GM21723 (cell line): ENCODE measurements at regions not wholly inside any gene's neighbourhood (a gene's known extent, or its start where the extent isn't known, plus 50 kb on each side); places are given as distances from the start of the nearest gene placed in this dataset.

Experiments
- ATAC-seq: cut with Tn5 transposase; IDR thresholded peaks from one replicate; pipeline ENCODE4 v1.9.1; 2021; ENCODE audit warnings: mild to moderate bottlenecking, moderate library complexity; ENCODE audit not compliant: unreplicated experiment

DNA sequence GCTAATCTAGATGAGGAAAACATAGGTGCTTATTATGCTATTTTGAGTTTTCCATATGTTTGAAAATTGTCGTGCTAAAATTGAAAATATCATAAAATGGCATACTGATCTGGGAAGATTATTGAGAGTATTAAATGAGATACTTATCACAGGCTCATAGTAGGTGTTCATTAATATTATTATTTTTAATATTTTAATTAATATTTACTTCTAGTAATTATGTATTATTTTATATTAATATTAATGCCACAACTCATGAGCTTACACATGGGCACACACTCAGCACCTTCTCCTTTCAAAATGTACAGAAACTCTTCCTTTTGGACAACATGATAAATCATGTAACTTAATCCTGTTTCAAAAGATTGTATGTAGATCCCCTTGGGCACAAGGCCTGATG lies 223.6 kb downstream of the RAB28 start:
- no peak for ATAC-seq

DNA sequence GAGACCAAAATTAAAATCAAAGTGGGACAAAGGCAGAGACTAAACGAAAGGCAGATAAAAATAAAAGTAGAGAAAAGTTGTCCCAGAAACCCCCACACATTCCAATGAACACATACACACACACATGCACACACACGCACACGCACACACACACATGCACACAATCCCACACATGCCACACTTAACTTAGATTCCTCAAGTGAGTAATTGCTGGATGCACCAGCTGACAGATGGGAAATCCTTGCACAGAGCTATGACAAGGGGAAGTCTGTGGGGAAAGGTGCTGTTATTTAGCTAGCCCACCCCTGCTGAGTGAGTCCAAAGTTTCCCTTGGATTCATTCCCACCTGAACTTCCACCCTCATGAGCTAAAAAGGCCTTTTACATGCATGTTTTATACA lies 233.9 kb downstream of the RAB28 start:
- ATAC-seq, result no peak

DNA sequence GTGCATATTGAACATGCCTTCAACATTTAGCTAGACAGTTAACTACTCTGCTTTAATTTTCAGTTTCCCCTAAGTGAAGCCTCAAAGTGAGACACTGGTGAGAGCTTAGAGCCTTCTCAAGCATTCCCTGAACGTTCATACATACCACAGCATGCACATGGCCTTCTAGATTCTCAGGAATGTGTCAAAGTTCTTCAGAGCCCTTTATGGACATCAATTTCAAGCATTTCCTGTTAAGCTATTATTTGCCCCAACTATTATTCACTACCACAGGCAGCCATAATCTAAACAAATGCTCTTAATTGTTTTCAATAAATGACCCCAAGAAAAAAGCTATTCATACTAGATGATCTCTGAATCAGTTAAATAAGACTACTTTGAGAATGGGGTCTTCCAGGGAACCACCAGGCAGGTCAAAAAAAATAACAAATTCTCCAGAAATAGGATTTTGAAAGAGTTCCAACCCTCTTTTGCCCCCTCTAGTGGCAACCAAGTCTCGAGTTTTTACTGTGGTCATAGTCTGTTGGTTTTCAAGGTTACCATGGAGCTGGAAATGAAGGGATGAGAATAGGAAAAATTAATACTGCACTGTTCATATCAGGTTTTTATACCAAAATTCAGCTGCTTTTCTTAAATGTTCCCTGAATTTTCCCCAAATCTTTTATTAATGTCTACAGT lies 235.4 kb downstream of the RAB28 start:
- ATAC-seq, result no peak

DNA sequence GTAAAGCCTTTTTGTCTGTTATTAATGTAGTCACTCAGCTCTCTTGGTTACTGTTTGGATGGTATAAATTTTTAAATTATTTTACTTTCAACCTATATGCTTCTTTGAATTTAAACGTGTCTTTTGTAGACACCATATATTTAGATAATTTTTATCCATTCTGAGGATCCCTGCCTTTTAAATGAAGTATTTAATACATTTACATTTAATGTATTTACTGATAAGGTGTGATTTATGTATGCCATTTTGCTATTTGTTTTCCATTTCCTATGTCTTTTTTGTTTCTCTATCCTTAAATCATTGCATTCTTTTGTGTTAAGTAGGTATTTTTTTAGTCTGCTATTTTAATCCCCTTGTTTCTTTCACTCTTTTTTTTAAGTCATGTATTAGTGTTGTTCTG lies 238.0 kb downstream of the RAB28 start:
- no peak for ATAC-seq

DNA sequence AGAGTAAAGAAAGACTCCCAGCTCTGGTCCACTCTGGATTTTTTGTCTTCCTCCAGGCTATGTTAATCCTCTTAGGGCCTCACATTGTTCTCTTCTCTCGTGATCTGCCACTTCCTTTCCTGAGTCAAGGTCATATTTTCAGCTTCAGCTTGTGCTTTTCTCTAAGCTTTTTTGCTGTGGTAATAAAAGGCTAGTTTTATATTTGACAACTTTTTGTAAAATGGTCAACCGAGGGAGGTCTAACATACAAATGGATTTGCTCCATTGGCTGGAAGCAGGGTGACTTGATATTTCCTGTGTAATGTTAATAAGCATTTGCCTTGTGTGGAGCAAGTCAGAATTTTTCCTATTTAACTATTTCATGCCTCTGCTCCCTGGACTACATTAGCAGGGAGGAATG lies 239.7 kb downstream of the RAB28 start:
- ATAC-seq, result no peak

DNA sequence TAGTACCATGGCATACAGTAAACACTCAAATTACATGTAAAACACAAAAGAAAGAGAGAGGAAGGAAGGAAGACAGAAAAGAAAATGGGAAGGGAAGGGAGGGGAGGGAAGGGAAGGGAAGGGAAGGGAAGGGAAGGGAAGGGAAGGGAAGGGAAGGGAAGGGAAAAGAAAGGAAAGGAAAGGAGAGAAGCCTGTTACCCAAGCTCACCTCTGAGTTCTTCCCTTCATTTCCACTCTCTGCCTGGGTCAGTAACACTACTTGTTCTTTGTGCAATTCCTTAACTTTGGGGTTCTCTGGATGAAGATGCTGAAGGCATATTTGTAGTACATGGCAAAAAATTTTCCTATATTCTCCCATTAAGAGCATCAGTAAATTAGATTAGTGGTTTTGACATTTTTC lies 241.0 kb downstream of the RAB28 start:
- no peak for ATAC-seq

DNA sequence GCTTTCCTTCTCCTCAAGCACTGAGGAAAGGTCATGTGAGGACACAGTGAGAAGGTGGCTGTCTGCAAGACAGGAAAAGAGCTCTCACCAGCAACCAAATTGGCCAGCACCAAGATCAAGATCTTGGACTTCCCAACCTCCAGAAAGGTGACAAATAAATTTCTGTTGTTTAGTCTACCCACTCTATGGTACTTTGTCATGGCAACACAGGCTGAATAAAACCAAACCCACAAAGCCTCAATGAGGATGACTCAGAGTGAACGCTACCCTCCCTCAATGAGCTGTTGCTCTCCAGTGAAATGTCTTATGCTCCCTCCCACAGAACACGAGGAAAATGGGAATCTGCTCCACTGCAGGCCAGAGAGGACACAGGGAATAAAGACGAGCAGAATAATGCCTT lies 244.1 kb downstream of the RAB28 start:
- ATAC-seq, result no peak

DNA sequence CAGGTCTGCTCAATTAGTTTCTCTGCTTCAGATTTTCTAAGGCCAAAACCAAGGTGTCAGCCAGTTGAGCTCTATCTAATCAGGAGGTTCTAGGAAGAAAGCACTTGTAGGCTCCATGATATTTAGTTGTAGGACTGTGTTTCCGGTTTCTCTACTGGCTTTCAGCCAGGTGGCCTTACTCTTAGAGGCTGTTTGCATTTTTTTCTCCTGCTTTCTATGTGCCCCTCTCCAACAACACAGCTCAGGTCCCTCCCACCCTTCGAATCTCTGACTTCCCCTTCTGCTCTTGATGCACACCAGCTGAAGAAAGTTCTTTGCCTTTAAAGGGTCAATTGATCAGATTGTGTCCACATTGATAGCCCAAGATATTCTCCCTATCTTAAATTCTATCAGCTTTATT lies 245.2 kb downstream of the RAB28 start:
- no peak for ATAC-seq

DNA sequence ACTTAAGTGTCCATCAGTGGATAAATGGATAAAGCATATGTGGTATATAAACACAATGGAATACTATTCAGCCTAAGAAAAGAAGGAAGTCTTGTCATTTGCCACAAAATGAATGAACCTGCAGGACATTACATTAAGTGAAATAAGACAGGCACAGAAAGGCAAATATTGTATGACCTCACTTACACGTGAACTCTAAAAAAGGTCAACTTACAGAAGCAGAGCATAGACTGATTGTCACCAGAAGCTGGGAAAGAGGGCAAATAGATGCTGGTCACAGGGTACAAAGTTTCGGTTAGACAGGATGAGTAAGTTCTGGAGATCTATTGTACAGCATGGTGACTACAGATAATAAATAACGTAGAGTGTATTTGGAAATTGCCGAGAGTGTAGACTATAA lies 247.7 kb downstream of the RAB28 start:
- no peak for ATAC-seq

DNA sequence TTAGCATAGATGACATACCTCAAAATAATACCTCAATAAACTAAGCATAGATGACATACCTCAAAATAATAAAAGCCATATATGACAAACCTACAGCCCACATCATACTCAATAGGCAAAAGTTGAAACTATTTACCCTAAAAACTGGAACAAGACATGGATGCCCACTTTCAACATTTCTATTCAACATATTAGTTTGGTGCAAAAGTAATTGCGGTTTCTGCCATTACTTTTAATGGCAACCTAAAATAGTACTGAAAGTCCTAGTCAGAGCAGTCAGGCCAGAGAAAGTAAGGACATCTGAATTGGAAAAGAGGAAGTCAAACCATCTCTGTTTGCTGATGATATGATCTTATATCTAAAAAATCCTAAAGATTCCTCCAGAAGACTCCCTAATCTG lies 250.4 kb downstream of the RAB28 start:
- no peak for ATAC-seq

DNA sequence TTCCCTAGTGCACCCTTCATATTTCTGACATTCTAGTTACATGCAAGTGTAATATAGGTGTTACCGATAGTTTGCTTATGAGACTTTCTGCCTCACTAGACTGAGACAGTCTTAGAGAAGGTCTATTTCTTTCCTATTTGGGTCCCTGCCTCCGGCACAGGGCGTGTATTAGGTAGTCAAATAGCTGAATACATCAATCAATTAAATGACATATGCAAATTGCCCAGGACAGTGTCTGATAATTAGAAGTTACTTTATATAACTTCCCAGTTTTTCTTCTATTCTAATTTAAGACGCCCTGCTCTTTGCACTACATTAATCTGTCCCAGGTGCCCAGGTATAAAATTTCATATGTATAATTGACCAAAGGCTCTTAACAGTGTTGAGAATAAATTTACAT lies 264.2 kb downstream of the RAB28 start:
- ATAC-seq, result no peak

DNA sequence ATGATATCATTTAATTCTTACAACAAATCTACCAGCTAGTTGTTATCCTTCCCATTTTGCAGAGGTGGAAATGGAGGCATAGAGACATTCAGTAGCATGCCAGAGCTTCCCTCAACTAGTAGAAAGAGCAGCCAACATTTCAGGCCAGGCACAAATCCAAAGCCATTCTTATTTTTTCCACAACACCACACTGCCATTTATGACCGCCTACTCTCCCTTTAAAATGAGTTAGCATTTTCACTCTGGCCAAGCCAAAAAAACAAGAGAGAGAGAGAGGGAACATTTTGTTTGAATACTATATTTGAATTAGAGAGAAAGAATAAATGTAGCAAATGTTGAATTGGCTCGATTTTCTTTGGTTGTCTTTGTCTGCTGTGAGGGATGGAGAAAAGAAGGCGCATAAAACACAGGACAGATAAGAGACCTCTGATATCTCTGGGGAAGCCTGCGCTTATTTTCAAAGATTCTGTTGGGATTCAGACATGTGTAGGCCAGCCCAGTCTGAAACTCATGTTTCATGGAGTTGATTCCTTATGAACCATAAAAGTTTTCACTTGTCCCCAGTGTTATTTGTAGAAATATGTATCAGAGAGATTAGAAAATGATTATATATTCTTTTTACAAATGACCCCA lies 265.7 kb downstream of the RAB28 start:
- no peak for ATAC-seq

DNA sequence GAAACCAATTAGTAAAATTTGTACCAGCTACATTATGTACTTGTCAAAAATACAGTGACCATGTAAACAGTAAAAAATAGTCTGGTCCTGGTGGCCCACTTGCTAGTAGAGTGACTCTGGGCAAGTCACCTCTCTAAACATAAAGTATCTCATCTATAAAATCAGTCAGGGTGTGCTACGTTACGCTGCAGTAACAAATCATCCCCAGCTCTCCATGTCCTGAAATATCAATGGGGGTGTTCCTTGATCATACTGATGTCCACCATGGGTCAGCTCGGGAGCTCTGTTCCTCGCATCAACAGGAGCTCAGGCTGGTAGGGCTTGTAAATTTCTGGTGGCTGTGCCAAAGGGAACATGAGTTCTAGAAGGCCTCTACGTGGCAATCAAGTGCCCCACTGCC lies 268.6 kb downstream of the RAB28 start:
- ATAC-seq, result no peak

DNA sequence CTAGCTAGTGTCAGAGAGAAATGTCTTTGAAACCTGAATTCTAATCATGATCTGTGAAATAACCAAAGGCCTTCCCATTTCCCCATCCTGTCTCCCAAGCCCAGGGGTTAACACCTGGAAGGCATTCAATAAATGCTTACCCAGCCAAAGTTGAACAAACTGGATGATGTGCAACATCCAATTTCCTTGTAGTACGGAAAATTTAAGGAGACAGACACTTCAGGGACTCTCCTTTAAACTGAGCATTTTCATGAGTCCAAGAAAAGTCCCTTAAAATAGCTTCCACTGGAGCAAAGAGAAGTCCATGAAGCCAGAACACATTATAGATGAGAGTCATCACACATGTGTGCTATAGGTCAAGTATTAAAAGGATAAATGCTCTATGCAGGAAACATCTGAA lies 271.2 kb downstream of the RAB28 start:
- ATAC-seq, result no peak

DNA sequence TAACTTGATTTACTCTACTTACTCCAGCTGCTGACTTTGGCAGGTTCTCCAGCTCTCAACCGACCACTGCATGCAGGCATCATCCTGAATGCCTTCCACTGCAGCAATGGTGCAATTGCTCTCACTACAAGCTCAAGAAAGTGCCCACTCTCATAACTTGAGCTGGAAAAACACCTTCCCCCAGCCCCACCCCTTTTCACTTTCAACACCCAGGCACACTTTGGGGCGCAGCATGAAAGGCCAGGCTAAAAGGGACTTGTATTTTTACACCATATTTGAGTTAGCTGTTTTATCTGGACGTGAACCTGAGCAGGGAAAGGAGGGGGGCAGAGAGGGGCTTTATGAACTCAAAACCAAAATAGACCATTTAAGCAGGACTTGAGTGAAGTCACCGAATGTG lies 274.5 kb downstream of the RAB28 start:
- ATAC-seq, result no peak

DNA sequence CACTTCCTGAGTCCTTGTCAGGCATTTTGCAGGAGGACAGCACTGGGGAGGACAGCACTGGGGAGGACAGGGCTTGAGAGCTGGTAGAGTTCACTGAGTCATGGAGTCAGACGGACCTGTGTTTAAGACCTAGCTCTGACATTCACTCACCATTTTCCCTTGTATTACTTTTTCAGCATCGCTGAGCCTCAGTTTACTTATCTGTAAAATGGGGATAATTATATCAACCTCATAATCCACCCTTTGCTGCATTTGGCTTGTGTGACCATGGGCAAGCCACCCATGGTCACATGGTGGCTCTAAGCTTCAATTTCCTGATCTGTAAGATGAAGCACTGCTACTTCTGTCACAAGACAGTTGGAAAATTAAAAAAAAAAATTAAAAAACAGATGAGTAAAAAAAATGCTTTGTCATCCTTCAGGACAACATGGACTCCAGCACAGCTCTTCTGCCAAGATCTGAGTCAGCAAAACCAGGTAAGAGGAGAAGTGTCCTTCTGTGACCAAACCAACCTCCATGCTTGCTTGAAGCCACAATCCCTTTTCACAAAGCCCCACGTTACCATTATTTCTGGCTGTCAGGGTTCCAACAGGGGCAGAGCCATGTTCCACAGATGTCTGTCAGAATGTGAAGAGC lies 275.5 kb downstream of the RAB28 start:
- no peak for ATAC-seq

DNA sequence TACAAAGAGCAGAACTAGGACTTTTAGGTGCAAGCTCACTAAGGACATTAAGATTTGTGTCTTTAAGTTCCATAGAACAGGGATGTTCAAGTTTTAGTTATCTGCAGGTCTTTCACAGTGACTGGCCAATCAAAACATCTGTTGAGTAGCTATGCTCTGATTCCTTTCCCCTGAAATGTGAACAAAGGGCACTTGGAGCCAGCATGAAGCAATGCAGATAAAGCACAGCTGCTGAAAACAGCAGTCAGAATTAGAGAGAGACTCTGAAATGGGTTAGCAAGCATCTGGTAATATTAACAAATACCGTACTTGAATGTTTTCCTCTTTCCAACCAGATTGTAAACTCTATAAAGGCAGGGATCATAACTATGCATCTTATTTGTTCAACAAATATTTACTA lies 276.9 kb downstream of the RAB28 start:
- ATAC-seq, result no peak

DNA sequence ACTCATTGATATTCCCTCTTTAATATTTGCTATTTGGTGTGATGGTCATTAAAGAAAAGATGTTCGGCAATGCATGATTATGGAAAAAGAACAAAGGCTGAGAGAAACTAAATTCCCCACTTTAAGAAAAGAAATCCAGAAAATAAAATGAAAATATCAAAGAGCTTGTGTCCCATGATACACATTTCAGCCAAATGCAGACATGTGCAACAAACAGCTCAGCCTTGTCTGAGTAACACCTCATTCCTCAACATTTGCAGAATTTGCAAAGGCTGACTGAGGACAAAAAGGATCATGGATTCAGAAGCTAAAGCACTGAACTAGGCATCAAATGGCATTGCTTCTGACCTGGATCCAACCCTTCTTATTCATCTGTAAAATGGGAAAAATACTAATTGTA lies 281.0 kb downstream of the RAB28 start:
- no peak for ATAC-seq

DNA sequence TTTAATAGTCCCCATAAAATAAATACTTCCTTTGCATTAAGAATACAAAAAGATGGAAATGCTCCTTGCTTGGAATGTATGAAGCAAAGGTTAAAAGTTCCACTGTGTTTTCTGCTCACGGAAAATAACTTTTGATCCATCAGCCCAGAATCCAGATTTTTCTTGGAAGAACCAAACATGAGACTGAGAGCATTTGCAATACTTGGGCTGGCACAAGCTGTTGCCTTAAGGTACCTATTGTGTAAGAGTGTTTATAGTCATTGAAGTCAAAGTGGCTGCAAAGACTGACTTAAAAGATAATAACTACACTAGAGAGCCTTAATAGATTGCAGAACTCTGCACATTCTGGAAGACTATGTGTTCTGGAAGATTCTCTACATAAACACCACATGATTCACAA lies 281.4 kb downstream of the RAB28 start:
- no peak for ATAC-seq

DNA sequence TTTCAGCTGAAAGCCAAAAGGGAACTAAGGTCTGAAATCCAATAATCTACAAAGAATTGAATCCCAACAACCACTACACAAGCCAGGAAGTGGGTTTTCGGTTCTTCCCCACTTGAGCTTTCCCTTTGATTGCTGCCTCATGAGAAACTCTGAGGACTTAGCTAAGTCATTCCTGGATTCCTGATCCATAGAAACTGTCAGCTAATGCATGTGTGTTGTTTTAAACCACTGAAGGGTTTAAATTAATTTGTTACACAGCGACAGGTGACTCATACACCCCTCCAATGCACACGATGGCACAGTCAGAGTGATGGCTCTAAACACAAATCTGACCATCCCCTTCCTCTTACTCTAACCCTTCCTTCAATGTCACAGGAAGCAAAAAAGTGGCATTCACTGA lies 282.9 kb downstream of the RAB28 start:
- no peak for ATAC-seq

DNA sequence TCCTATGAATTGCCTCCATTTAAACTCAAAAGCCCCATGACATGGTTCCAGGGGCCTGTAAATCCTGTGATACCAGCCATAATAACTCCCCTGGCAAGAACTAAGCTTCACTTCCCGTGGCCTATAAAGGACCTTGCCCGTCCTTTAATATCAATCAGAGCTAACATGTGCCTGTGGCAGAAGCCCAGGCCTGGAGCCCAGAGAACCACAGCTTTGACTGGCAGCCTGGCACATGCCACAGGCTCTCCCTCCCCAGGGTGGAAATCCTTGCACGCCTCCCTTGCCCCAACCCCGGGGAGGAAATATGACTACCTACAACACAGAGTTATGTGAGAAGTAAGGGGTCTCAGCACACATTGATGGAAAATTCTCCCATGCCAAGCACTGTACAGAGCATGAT lies 287.4 kb downstream of the RAB28 start:
- no peak for ATAC-seq

DNA sequence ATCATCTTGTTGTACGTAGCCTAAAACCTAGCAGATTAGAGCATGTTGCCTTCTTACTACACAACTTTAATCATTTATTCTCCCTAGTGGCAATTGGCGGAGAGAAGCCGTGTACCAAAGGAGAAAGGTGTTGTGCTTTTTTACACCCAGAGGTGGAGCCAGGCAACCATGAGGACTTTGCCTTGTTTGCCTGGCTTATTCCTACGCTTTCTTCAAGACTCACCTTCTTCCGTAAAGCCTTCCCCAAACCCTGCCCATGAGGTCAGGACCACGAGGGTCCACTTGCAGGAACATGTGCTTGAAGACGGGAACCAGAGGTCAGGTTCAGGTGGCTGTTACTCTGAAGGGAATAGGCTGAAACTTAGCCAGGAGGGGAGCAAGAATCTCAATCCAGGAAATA lies 290.5 kb downstream of the RAB28 start:
- ATAC-seq, result no peak
